NCI-H146 (cell line): ENCODE measurements at regions not wholly inside any gene's neighbourhood (a gene's known extent, or its start where the extent isn't known, plus 50 kb on each side); places are given as distances from the start of the nearest gene placed in this dataset.
"Not testable (repeated sequence)": the region's sequence is repeated elsewhere in the genome, so short reads cannot be mapped to it uniquely, and the experiment has no call there.

ENCODE experiments used
- DNase-seq: peaks from one replicate; lab custom pipeline; 2025; lab: John Stamatoyannopoulos, UW

DNA sequence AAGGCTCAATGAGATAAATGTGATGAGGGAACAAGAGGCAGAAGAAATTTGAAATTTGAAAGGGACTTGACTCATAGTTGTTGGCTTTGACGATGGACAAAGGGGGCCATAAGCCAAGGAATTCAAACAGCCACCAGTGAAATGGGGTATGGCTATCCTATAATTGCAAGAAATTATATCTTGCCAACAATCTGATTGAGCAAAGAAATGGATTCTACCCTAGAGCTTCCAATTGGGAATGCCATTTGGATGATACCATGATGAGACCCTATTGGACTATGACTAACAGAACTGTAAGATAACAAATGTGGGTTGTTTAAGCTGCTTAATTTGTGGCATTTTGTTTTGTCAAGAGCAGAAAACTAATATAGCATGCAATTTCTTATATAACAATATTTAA, 270.1 kb upstream of the ARSJ start:
- DNase-seq: no peak

GRCh38 chr4:114249976-114250375, 270.5 kb upstream of the ARSJ start:
- DNase-seq: no peak

DNA sequence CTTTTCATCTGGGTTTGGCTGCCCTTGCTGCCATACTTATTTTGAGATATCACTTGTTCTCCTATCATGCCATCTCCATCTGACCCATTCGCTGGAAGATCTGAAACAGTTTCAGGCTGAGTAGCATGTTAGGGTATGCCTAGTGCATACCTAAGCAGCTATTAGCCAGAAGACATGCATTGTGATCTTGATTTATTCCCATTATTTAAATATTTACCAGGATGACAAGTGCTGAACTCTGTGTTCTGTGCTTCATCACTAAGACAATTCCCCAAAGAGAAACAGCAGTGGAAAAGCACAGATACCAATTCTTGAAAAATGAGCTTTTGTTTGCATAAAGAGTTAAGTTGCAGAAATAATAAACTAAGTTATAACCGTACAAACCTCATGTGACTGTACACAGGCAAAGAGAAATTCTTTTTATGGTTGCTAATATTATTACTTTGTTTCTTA, 271.0 kb upstream of the ARSJ start:
- no peak for DNase-seq

GRCh38 chr4:114251020-114251419, 271.6 kb upstream of the ARSJ start:
- DNase-seq: no peak

- no peak for DNase-seq
Measured at GRCh38 chr4:114252499-114252898, 273.1 kb upstream of the ARSJ start.

DNA sequence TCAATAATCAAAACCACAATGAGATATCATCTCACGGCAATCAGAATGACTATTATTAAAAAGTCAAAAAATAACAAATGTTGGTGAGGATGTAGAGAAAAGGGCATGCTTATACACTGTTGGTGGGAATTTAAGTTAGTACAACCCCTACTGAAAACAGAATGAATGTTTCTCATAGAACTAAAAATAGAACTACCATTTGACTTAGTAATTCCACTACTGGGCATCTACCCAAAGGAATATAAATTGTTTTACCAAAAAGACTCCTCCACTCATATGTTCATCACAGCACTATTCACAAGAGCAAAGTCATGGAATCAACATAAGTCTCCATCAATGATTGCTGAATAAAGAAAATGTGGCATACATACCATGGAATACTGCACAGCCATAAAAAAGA, 278.1 kb upstream of the ARSJ start:
- DNase-seq: no peak

DNA sequence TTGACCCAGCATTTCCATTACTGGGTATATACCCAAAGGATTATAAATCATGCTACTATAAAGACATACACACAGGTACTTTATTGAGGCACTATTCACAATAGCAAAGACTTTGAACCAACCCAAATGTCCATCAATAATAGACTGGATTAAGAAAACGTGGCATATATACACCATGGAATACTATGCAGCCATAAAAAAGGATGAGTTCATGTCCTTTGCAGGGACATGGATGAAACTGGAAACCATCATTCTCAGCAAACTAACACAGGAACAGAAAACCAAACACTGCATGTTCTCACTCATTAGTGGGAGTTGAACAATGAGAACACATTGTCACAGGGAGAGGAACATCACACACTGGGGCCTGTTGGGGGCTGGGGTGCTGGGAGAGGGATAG, 283.0 kb upstream of the ARSJ start:
- DNase-seq: not testable (repeated sequence)

GRCh38 chr4:114263233-114263632, 283.8 kb upstream of the ARSJ start:
- DNase-seq: no peak

DNA sequence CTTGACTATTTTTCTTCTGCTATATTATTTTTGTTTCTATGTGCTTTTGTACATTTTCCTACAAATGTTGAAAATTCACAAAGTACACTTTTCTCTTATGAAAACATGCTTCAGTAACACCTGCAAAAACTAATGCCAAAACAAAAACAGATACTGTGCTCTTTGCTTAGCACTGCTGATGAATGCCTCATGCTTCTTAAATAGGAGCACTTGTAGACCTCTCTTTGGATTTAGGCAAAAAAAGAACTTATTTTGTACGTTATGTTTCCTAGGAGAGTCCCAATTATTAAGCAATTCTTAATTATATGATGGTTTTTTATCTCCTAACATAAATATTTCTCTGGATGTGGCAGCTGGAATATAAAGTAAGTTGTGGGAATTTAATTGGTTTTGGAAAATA, 285.0 kb upstream of the ARSJ start:
- DNase-seq: no peak

GRCh38 chr4:114264877-114265291, 285.4 kb upstream of the ARSJ start:
- DNase-seq: no peak

GRCh38 chr4:114265342-114265741, 285.9 kb upstream of the ARSJ start:
- no peak for DNase-seq

DNA sequence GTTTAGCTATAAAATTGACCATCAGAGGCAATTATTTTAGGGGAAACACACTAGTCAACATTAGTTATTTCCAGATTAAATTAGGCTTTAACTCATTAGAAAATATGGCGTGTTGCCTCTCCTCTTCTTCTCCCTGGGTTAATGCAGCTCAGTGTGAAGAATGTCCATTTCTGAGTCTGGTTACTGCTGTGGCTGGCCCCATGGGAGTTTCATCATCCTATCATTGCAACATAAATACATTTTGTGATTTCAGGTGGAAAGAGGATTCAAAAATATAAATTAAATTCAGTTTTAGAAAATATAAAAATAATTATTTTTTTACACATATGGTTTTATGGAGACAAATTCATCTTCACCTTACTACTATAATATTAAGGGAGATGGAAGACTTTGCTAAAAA, 288.5 kb upstream of the ARSJ start:
- DNase-seq: no peak

- DNase-seq: no peak
Measured at GRCh38 chr4:114271031-114271430, 291.6 kb upstream of the ARSJ start.

DNA sequence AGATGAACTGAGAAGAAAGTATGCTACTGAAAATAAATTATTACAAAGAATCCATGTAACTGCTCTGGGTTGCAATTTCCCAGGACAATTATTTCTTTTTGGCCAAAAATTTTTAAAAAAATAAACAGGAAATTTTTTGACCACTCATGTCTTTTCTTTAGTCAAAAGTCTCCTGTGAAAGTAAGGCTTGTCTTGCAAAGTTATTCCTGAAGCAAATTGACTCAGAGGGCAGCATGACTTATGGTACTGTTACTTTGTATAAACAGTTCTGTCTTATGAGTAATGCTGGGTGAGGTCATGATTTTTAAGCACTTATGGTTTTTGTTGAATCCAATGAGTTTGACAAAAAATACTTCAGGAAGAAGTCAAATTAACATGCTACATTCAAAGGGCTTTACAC, 292.8 kb upstream of the ARSJ start:
- no peak for DNase-seq

- DNase-seq: no peak
Measured at GRCh38 chr4:114273238-114273637, 293.8 kb upstream of the ARSJ start.

DNA sequence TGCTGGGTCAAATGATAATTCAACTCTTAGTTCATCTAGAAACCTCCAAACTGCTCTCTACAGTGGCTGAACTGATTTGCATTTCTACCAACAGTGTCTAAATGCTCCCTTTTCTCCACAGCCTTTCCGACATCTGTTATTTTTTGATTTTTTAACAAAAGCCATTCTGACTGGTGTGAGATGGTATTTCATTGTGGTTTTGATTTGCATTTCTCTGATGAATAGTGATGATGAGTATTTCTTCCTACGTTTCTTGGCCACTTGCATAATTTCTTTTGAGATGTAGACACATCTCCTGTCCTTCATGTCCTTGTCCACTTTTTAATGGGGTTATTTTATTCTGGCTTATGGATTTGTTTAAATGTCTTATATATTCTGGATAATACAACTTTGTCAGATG, 298.2 kb upstream of the ARSJ start:
- no peak for DNase-seq

DNA sequence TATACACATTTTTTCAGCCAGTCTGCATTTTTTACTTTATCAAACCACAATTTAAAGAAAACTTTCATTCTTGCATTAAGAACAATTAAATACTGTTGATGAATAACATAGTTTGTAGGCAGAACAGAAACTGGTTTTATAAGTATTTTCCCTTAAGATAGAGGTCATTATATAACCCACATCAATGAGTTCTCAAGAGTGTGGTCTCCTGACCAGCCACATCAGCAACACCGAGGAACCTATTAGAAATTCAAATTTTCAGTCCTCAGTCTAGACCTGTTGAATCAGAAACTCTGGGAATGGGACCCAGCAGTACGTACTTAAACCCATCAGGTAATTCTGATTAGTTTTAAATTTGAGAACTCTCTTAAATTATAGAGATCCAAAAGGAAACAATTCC, 299.6 kb upstream of the ARSJ start:
- no peak for DNase-seq

- no peak for DNase-seq
Measured at GRCh38 chr4:114279711-114280110, 300.3 kb upstream of the ARSJ start.

DNA sequence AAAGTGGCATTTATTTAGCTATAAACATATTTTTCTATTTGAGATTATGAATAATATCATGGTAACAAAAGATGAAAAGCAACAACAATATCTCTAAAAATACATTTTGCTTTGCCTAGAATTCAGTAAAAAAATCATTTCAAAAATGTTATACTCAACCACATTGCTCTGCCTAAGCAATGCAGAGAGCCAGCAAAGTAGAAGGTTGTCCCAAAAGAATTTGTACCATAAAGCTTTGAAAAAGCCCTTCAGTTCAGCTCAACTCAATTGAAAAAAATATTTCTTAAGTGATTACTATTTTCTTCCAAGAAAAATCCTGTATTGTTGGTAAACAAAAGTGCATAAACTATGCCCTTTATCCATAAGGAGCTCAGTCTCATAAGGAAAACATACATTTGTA, 301.2 kb upstream of the ARSJ start:
- no peak for DNase-seq

- no peak for DNase-seq
Measured at GRCh38 chr4:114281164-114281960, 301.9 kb upstream of the ARSJ start.

- DNase-seq: no peak
Measured at GRCh38 chr4:114282937-114283336, 303.5 kb upstream of the ARSJ start.

- no peak for DNase-seq
Measured at GRCh38 chr4:114284629-114285028, 305.2 kb upstream of the ARSJ start.

DNA sequence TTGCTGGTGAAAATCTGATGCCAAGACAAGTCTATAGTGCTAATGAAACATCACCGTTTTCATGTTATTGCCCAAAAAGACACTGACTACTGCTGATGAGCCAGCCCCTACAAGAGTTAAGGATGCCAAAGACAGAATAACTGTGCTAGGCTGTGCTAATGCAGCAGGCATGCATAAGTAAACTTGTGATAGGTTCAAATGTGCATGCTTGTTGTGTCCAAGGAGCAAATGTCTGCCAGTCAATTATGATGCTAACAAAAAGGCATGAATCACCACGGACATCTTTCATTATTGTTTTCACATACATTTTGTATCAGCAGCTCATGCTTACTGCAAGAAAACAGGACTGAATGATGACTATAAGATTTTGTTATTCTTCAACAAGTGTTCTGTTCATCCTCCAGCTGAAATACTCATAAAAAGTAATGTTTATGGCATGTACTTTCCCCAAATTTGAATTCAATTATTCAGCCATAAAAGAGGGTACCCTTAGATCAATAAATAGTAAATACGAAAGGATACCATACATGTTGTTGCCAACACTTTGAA, 306.9 kb upstream of the ARSJ start:
- no peak for DNase-seq
